GM04503 (cell line): ENCODE measurements at regions not wholly inside any gene's neighbourhood (a gene's known extent, or its start where the extent isn't known, plus 50 kb on each side); places are given as distances from the start of the nearest gene placed in this dataset.
"Not testable (repeated sequence)": the region's sequence is repeated elsewhere in the genome, so short reads cannot be mapped to it uniquely, and the experiment has no call there.

Source experiments
- DNase-seq: peaks from one replicate; pipeline ENCODE4 v3.0.0-alpha.2; 2012; ENCODE audit warnings: low read depth

GRCh38 chr5:96319981-96320739 lies 112.9 kb downstream of the PCSK1 start:
- DNase-seq: not testable (repeated sequence)

- DNase-seq: no peak
Measured at GRCh38 chr5:96318569-96319110, 114.4 kb downstream of the PCSK1 start.

GRCh38 chr5:96317945-96318344 lies 115.1 kb downstream of the PCSK1 start:
- no peak for DNase-seq

- no peak for DNase-seq
Measured at GRCh38 chr5:96316487-96316886, 116.6 kb downstream of the PCSK1 start.

- no peak for DNase-seq
Measured at GRCh38 chr5:96316017-96316416, 117.0 kb downstream of the PCSK1 start.

- DNase-seq: no peak
Measured at GRCh38 chr5:96315431-96315830, 117.6 kb downstream of the PCSK1 start.

GRCh38 chr5:96312383-96312782 lies 120.7 kb downstream of the PCSK1 start:
- no peak for DNase-seq

GRCh38 chr5:96307047-96307446 lies 126.0 kb downstream of the PCSK1 start:
- DNase-seq: not testable (repeated sequence)

GRCh38 chr5:96302174-96302738 lies 130.8 kb downstream of the PCSK1 start:
- DNase-seq: no peak

- DNase-seq: no peak
Measured at GRCh38 chr5:96300976-96301375, 132.1 kb downstream of the PCSK1 start.

GRCh38 chr5:96297867-96298266 lies 135.2 kb downstream of the PCSK1 start:
- DNase-seq: peak; percentile 98

GRCh38 chr5:96297290-96297689 lies 135.8 kb downstream of the PCSK1 start:
- DNase-seq: peak; percentile 87

- DNase-seq: no peak
Measured at GRCh38 chr5:96294884-96295202, 138.2 kb downstream of the PCSK1 start.

- DNase-seq: no peak
Measured at GRCh38 chr5:96293966-96294883, 138.8 kb downstream of the PCSK1 start.

GRCh38 chr5:96292582-96293247 lies 140.3 kb downstream of the PCSK1 start:
- DNase-seq: no peak

- not testable (repeated sequence) for DNase-seq
Measured at GRCh38 chr5:96289287-96289686, 143.8 kb downstream of the PCSK1 start.

GRCh38 chr5:96288845-96289185 lies 144.2 kb downstream of the PCSK1 start:
- DNase-seq: no peak

- DNase-seq: peak; percentile 28
Measured at GRCh38 chr5:96288166-96288844, 144.7 kb downstream of the PCSK1 start.

GRCh38 chr5:96287136-96287535 lies 145.9 kb downstream of the PCSK1 start:
- no peak for DNase-seq

- no peak for DNase-seq
Measured at GRCh38 chr5:96285823-96286222, 147.2 kb downstream of the PCSK1 start.

- DNase-seq: no peak
Measured at GRCh38 chr5:96284727-96285389, 148.2 kb downstream of the PCSK1 start.
